CD4-positive, alpha-beta T cell treated with Interleukin-21 for 1 hour (primary cell): ENCODE measurements at regions not wholly inside any gene's neighbourhood (a gene's known extent, or its start where the extent isn't known, plus 50 kb on each side); places are given as distances from the start of the nearest gene placed in this dataset.
"Not testable (repeated sequence)": the region's sequence is repeated elsewhere in the genome, so short reads cannot be mapped to it uniquely, and the experiment has no call there.

Experiments used
- DNase-seq: peaks from one replicate; pipeline ENCODE4 v3.0.0-alpha.2; 2020

DNA sequence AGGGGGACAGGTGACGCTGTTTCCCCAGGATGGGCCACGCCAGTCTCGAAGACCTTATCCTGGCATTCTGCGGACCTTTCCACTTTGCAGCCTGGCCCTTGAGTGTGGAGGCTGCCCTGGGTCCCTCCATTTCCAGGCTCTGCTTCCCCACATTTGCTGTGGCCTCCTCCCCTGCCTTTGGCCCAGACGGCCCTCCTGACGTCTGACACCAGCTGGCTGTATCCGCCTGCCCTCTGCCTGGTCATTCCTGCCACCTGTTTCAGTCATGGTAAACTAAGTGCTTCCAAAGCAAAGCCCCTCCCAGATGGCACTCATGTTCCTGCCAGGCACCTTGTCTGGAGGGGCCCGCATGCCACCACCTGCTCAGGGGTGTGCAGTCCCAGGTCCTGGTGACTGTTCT, 95.1 kb downstream of the ASB1 start:
- DNase-seq: no peak

DNA sequence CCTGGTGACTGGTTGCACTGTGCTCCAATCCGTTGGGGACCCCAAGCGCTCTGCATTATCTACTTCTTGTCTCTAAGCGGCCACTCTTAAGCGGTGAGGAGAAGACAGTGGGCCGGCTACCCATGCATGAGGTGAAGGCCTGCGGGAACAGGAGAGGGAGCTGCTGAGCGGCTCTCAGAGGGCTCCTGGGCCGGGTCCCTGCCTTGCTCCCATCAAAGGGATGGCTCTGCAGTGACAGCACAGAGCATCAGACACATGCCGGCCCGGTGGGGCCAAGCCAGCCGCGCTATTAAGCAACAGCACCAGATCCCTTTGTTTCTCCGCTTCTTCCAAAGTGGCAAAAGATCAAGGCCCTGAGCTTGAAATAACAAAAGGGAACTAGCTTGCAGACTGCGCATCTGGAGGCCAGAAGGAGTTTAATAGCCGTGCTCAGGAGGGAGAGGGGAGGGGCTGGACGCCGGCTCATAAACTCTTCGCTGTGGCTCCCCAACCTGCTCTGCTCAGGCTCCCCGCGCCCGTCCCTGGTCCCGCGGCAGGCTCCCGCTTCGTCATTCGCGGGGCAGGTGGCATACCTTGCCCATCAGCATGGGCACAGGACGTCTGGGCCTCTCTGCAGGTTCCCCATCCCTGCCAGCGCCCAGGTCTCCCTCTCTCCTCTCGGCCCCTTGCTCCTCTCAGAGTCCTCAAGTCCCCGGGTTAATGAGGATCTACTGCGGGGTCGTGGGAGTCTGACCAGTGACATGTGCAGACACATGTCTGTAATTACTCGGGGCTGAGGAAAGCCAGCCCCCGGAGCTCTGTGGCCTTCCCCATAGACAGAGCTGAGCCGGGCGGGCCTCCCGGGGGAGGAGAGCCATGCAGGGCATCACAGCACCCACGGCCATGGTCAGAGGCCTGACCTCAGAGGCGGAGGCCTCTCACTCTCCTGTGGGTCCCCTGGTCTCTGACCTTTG, 96.7 kb downstream of the ASB1 start:
- DNase-seq: no peak

DNA sequence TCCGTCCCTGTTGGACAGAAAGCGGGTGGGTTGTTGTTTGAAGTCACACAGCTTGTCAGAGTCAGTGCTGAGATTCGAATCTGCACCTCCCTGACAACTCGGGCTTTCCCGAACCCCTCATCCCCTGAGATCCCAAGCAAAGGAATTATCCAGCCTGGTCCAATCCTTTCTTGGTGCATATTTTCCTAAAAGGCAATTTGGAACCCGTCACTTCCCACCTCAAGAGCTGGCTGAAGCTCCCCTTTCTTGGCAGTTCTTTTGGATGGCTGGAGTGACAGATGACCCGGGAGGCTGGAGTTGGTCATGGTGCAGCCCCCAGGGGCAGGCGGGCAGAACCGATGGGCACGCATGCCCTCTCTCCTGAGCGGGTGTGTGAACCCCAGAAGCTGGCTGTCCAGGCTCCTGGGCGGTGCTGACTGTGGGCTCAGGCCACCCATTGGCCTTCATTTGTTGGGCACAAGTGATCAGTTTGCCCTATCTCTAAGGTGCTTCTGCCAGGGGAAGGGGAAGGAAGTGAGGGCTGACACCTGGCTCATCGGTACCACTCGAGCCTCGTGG, 97.8 kb downstream of the ASB1 start:
- no peak for DNase-seq

DNA sequence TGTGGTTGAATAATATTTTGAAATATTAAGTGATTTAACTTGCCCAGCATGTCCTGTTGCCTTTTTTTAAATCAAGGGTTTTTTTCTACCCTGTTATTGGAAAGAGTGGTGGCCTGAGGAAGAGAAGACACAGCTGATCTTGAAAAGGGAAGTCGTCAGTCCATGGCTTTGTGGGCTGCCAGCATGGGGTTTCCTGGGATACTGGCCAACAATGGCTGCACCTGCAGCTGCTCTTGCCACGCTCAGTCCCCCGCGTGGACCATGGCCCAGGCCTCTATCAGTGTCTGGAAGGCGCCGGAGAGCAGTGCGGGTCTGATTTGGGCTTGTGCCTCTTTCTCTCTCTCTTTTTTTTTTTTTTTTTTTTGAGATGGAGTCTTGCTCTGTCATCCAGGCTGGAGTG, 99.3 kb downstream of the ASB1 start:
- no peak for DNase-seq

DNA sequence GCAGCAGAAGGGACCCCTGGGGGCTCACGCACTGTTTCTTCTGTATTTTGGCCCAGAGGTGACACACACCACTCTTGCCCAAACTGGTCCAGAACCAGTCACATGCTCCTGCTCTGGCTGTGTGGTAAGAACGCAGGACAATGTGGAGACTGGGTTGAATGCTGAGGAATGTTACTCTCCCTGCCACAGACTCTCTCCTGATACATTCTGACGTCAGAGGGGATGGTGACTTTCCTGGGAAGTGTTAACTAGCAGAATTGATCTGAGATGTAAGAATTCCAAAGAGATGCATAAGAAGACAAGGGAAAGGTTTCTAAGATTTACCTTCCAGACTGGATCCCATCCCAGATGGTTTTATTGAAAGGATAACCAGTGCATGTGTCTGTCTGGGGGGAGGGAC, 100.8 kb downstream of the ASB1 start:
- DNase-seq: no peak

DNA sequence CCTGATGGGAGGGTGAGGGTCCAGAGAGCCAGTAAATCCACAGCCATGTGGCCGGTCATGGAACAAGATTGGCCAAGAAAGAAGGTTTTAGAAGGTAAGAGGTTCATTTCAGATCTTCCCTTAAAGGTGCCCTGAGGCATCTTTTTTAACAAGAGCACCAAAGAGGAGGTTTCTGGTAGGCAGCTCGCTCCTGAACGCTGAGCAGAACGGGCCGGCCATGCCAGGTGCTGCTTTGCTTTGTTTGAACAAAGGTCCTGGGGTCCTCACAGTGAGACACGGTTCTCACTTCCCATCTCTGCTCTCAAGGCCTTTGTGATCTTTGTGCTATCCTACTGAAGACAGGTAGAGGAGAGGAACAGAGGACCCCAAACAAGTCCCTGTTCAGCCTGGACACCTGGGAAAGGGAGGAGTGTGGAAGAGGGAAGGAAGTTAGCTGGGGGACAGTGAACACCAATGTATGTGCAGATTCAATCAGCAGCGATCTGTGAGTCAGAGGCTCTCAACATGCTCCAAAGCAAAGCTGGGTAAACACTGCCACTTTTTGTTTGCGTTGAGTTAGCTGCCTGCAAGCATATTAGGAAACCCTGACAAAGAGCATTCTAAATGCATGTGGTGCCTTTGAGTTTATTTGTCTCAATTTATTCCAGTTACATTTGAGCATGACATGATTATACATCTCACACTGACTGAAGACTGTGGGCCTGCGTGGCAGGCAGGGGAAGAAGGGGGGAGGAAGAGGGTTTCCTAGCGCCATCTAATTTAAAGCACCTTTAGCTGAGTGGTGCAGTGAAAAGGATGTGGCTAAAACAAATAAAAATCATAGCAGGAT, 102.4 kb downstream of the ASB1 start:
- no peak for DNase-seq

DNA sequence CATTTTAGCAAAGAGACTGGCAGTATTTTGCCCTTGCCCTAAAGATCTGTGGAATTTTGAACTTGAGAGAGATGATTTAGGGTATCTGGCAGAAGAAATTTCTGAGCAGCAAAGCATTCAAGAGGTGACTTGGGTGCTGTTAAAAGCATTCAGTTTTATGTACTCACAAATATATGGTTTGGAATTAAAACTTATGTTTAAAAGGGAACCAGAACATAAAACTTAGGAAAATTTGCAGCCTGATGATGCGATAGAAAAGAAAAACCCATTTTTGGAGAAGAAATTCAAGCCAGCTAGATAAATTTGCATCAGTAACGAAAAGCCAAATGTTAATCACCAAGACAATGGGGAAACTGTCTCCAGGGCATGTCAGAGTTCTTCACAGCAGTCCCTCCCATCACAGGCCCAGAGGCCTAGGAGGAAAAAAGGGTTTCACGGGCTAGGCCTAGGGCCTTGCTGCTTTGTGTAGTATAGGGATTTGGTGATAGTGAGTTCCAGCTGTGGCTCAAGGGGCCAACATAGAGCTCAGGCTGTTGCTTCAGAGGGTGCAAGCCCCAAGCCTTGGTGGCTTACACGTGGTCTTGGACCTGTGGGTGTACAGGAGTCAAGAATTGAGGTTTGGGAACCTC, 104.4 kb downstream of the ASB1 start:
- DNase-seq: not testable (repeated sequence)

DNA sequence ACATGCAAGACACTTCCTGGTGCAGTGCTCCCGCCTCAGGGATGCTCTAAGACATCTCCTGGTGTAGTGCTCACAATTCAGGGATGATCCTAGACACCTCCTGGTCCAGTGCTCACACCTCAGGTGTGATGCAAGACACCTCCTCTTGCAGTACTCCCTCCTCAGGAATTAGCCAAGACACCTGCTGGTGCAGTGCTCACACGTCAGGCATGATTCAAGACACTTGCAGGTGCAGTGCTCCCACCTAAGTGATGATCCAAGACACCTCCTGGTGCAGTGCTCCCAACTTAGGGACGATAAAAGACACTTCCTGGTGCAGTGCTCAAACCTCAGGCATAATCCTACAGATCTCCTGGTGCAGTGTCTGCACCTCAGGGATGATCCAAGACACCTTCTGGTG, 117.0 kb downstream of the ASB1 start:
- DNase-seq: not testable (repeated sequence)

DNA sequence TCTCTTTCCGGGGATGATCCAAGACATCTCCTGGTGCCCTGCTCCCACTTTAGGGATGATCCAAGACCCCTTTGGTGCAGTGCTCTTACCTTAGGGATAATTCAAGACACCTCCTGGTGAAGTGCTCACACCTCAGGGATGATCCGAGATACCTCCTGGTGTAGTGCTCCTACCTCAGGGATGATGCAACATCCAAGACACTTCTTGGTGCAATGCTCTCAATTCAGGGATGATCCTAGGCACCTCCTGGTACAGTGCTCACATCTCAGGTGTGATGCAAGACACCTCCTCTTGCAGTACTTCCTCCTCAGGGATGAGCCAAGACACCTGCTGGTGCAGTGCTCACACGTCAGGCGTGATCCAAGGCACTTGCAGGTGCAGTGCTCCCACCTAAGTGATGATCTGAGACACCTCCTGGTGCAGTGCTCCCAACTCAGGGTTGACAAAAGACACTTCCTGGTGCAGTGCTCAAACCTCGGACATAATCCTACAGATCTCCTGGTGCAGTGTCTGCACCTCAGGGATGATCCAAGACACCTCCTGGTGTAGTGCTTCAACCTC, 122.3 kb downstream of the ASB1 start:
- no peak for DNase-seq

DNA sequence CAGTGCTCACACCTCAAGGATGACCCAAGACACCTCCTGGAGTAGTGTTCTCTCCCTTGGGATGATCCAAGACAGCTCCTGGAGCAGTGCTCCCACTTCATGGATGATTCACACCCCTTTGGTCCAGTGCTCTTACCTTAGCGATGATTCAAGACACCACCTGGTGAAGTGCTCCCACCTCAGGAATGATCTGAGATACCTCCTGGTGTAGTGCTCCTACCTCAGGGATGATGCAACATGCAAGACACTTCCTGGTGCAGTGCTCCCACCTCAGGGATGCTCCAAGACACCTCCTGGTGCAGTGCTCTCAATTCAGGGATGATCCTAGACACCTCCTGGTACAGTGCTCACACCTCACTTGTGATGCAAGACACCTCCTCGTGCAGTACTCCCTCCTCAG, 123.1 kb downstream of the ASB1 start:
- no peak for DNase-seq

DNA sequence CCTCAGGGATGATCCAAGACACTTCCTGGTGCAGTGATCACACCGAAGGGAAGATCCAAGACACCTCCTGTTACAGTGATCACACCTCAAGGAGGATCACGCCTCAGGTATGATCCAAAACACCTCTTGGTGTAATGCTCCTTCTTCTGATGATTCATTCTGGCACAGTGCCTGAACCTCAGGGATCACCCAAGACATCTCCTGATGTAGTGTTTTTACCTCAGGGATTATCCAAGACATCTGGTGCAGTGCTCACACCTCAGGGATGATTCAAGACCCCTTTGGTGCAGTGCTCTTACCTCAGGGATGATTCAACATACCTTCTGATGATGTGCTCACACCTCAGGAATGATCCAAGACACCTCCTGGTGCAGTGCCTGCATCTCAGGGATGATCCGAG, 124.4 kb downstream of the ASB1 start:
- no peak for DNase-seq

DNA sequence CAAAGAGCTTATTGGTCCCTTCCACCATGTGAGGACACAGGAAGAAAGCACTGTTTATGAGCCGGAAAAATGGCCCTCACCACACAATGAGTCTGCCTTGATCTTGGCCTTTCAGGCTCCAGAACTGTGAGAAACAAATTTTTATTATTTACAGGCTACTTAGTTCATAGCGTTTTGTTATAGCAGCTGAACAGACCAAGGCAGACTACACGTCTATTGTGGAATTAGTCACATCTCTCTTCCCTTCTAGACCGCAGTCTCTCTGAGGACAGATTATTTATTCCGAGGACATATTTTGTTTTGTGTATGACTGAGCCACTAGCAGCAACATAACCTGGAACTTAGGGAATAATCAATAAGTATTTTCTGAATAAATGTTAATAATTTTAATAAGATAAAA, 125.5 kb downstream of the ASB1 start:
- DNase-seq: no peak

DNA sequence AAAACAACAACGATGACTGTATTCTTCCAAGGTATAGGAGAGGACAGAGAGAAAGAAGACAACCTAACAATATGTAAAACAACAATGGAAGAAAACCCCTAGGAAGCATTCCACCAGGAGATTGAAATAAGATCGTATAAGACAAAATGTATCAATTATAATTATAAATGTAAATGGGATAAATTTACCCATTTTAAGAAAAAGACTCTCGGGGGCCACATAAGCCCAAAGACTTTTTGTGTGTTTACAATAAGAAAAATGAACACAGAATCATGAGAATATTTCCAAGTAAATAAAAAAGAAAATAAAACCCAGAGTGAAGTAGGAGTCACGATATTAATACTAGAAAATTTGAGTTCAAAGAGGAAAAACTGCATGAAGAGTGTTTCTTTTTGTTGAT, 126.4 kb downstream of the ASB1 start:
- no peak for DNase-seq

DNA sequence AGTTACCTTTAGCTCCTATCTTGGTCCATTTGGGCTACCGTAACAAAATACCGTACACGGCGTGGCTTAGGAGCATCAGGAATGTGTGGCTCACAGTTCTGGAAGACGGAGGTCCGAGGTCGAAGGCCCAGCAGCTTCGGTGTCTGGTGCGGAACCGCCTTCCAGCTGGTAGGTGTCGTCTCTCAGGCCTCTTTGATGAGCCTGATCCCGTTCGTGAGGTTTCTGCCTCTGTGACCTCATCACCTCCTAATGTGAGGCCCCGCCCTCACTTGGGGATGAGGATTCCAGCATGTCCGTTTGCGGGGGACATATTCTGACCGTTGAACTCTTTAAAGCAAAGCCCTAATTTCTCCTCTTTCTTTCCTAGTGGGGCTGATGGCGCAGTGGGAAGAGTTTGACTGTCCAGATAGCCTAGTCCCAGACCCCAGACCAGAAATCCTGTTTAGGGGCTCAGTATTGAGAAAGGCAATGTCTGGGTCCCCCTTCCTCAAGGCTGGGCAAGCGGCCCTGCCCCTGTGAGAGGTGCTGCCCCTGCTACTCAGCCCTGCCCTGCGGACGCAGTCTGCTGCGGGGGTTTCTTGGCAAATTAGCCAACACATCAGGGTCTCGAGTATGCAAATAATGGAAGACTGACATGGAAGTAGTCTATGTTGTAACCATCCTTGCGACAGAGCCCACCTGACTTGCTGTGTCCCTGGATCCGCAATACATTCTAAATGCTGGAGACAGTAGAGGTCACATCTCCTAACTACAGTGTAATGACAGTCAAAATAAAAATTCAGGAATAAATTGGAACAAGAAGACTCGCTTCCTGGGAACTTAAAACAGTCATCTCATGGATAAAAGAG, 128.0 kb downstream of the ASB1 start:
- DNase-seq: no peak

DNA sequence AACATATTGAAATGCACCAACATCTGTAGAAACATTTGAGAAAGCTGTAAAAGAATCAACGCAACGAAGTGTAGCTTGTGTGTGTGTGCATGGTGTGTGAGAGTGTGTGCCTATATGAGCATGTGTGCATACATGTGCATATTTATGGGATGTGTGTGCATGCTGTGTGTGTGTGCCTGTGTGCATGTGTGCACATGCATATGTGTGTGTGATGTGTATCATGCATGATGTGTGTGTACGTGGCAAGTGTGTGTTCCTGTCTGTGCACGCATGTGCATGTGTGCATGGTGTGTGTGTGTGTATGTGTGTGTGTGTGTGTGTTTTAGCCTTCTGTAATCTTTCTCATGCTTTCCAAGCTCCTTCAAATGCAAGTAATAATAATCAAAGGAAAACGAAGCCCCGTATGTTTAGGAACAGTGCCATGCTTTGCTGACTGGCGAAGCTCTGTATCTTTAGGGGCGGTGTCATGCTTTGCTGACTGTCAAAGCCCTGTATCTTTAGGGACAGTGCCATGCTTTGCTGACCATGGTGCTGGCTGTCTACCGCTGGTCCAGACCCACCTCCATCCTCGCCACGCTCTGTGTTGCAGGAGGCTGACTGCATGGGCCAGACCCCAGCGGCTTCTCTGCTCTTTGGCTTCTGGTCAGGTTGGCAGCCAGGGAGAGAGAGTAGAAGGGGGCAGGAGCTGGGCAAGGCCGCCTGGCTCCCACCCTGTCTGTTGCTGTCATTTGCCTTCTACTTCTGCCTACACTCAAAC, 129.2 kb downstream of the ASB1 start:
- no peak for DNase-seq

DNA sequence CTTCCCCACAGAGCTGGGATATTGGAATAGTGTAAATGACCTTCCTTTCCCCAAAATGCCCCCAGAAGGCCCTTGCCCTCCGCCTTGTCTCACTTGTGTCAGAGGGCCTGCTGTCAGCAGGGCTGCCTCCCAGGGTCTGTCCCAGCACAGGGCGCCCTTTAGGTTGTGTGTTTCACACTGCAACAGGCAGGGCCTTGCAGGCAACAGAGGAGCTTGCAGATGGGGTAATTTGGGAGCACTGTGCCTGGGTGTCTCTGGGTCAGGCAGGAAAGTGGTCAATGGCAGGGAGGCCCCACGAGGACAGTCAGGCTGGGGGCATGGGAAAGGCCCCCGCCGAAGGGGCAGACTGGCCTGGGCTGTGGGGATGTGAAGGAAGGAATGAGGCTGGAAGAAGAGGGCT, 130.7 kb downstream of the ASB1 start:
- no peak for DNase-seq

DNA sequence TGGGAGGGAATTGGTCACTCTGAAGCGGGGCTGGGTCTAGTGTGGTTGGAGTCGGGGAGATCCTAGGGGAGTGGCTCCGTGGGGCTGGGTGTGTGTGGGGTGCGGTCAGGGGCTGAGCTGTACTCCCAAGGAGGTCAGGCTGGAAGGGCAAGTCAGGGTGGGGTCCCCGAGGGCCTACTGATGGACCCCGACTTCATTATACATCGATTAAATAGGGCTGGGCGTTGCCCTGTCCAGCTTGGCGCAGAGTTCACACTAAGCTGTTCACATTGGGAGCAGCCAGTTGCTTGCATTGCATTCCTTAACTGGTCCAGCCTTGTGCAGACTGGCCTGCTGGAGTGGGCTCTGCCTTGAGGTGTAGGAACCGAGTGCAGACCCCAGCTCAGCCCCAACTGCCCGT, 131.2 kb downstream of the ASB1 start:
- no peak for DNase-seq

DNA sequence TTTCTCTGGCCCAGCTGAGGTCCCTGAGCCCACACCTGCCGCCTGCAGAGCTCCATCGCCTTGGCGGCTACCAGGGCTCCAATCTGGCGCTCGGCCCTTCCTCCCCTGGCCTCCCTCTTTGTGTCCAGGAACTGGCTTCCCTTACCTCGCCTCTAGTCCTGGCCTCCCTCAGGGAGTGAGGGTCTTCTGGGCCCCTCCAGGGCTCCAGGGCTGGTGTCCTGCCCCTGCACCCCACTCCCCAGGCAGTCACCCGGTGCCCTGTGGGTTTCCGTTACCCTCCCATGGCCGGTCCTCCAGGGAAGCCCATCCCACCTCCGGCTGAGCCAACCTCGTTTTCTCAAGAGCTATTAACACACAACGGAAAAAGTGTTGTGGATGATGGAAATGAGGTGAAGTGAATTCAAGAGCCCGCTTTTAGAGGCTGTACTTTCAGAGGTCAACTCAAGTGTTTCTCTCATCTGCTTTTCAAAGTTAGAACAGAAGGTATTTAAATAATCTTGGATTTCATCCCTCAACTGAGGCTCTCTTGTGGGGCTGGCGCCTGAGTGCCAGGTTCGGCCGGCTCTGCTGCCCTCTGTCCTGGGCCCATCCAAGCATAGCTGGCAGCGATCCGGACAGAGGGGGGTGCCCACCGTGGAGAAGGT, 131.9 kb downstream of the ASB1 start:
- DNase-seq: no peak

DNA sequence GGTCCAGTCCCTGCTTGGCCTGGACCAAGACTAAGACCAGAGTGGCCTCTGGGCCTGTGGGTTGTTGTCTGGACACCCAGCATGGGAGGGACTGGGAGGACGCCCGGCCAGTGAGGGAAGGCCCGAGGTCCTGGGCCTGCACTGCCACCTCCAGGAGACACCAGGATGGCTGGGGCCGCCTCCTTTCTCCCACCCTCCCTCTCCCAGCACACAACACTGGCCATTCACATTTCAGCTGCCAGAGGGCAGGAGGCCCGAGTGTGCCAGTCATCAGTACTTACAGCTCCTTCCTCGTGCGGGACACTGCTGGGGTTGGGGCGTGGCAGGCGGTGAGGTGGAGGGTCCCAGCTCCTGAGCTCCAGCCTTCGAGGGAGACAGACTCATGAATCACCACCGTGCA, 133.5 kb downstream of the ASB1 start:
- no peak for DNase-seq

DNA sequence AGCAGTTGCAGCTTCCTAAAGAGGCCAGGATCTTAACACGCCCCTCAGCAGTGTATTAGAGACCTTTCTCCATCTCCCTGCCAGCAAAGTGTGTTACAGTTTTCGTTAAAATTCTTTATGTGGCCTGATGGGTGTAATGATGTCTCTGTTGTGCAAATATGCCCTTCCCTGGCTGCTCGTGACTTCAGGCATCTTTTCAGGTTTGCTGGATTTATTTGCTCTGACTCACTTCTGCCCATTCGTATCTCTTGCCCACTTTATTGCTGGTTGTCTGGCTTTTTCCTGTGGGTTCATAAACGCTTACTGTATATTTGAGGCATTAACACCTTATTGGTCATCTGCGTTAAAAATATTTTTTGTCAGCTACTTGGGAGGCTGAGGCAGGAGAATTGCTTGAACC, 134.5 kb downstream of the ASB1 start:
- DNase-seq: no peak

DNA sequence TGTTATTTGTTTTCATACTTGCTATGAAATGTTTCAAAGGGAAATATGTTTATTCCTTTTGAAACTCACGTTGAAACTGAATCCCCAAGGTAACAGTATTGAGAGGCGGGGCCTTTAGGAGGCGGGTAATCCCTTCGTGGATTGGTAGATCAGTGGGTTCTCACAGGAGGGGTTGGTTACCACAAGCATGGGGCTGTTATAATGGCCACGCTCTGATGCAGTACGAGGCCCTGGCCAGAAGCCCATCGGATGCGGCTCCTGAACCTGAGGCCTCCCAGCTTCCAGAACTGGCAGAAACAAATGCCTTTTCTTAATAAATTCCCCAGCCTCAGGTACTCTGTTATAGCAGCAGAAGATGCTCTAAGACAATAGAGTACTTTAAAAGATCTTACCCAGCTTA, 135.7 kb downstream of the ASB1 start:
- no peak for DNase-seq
